ENCODE measurements at regions not wholly inside any gene's neighbourhood (a gene's known extent, or its start where the extent isn't known, plus 50 kb on each side); places are given as distances from the start of the nearest gene placed in this dataset.

- no peaks in the 10 kb centered on the region for H3K36me3 ChIP-seq (ENCODE audit: control insufficient read depth, insufficient read depth, low read length)
- WGBS (ENCODE audit: insufficient coverage, insufficient read length), result 100% methylated on average over 1 of the region's 18 CpGs
- no peaks in the 10 kb centered on the region for H3K27me3 ChIP-seq (ENCODE audit: control insufficient read depth, insufficient read depth, low read length)
- no peaks in the 10 kb centered on the region for H3K4me1 ChIP-seq (ENCODE audit: control insufficient read depth, insufficient read depth, low read length)
- DNase-seq (ENCODE audit: low read depth, low spot score), result no peak
- H3K9me3 ChIP-seq (ENCODE audit: control insufficient read depth, insufficient read depth, low read length), result no peaks in the 10 kb centered on the region
- H3K4me3 ChIP-seq (ENCODE audit: low read length), result no peak overlapping the region
- no peak overlapping the region for H3K27ac ChIP-seq (ENCODE audit: low read length)
Observed at GRCh38 chr16:9481747-9482730, 390.6 kb downstream of the HAPSTR1 start.

- no peaks in the 10 kb centered on the region for H3K36me3 ChIP-seq (ENCODE audit: control insufficient read depth, insufficient read depth, low read length)
- no CpG with 5 or more reads among the region's 3 CpGs for WGBS (ENCODE audit: insufficient coverage, insufficient read length)
- no peak overlapping the region for H3K27ac ChIP-seq (ENCODE audit: low read length)
- H3K9me3 ChIP-seq (ENCODE audit: control insufficient read depth, insufficient read depth, low read length), result no peaks in the 10 kb centered on the region
- H3K4me3 ChIP-seq (ENCODE audit: low read length), result no peak overlapping the region
- no peak for DNase-seq (ENCODE audit: low read depth, low spot score)
- no peaks in the 10 kb centered on the region for H3K27me3 ChIP-seq (ENCODE audit: control insufficient read depth, insufficient read depth, low read length)
- H3K4me1 ChIP-seq (ENCODE audit: control insufficient read depth, insufficient read depth, low read length), result no peaks in the 10 kb centered on the region
Observed at GRCh38 chr16:9484426-9484825, 393.0 kb downstream of the HAPSTR1 start.

- Histone ChIP-seq H3K4me1 (ENCODE audit: control insufficient read depth, insufficient read depth, low read length) (no peaks in the 10 kb centered on the region), H3K4me3 (ENCODE audit: low read length) (no peak overlapping the region), H3K9me3 (ENCODE audit: control insufficient read depth, insufficient read depth, low read length) (no peaks in the 10 kb centered on the region), H3K27ac (ENCODE audit: low read length) (no peak overlapping the region), H3K36me3 (ENCODE audit: control insufficient read depth, insufficient read depth, low read length) (no peaks in the 10 kb centered on the region), H3K27me3 (ENCODE audit: control insufficient read depth, insufficient read depth, low read length) (no peaks in the 10 kb centered on the region)
- DNase-seq (ENCODE audit: low read depth, low spot score), result no peak
- no CpG with 5 or more reads among the region's 5 CpGs for WGBS (ENCODE audit: insufficient coverage, insufficient read length)
Observed at GRCh38 chr16:9484881-9485280, 393.4 kb downstream of the HAPSTR1 start.

GRCh38 chr16:9489835-9490467, 398.5 kb downstream of the HAPSTR1 start:
- DNase-seq (ENCODE audit: low read depth, low spot score), result no peak
- Histone ChIP-seq H3K4me1 (ENCODE audit: control insufficient read depth, insufficient read depth, low read length) (no peaks in the 10 kb centered on the region), H3K36me3 (ENCODE audit: control insufficient read depth, insufficient read depth, low read length) (no peaks in the 10 kb centered on the region), H3K27ac (ENCODE audit: low read length) (no peak overlapping the region), H3K4me3 (ENCODE audit: low read length) (no peak overlapping the region), H3K27me3 (ENCODE audit: control insufficient read depth, insufficient read depth, low read length) (no peaks in the 10 kb centered on the region), H3K9me3 (ENCODE audit: control insufficient read depth, insufficient read depth, low read length) (peaks cover 2% of the 10 kb centered on the region; the same call in 1 of the 2 replicates)
- WGBS (ENCODE audit: insufficient coverage, insufficient read length), result no CpG with 5 or more reads among the region's 10 CpGs

- Histone ChIP-seq H3K4me3 (ENCODE audit: low read length) (no peak overlapping the region), H3K4me1 (ENCODE audit: control insufficient read depth, insufficient read depth, low read length) (peaks cover 3% of the 10 kb centered on the region), H3K36me3 (ENCODE audit: control insufficient read depth, insufficient read depth, low read length) (no peaks in the 10 kb centered on the region), H3K27me3 (ENCODE audit: control insufficient read depth, insufficient read depth, low read length) (no peaks in the 10 kb centered on the region), H3K9me3 (ENCODE audit: control insufficient read depth, insufficient read depth, low read length) (peaks cover 2% of the 10 kb centered on the region; the same call in 1 of the 2 replicates), H3K27ac (ENCODE audit: low read length) (no peak overlapping the region)
- no peak for DNase-seq (ENCODE audit: low read depth, low spot score)
- WGBS (ENCODE audit: insufficient coverage, insufficient read length), result no CpG with 5 or more reads among the region's 3 CpGs
Observed at GRCh38 chr16:9495824-9496223, 404.4 kb downstream of the HAPSTR1 start.

GRCh38 chr16:9497750-9498149, 406.3 kb downstream of the HAPSTR1 start:
- DNase-seq (ENCODE audit: low read depth, low spot score), result no peak
- peaks cover 3% of the 10 kb centered on the region for H3K4me1 ChIP-seq (ENCODE audit: control insufficient read depth, insufficient read depth, low read length)
- no peaks in the 10 kb centered on the region for H3K27me3 ChIP-seq (ENCODE audit: control insufficient read depth, insufficient read depth, low read length)
- H3K4me3 ChIP-seq (ENCODE audit: low read length), result no peak overlapping the region
- WGBS (ENCODE audit: insufficient coverage, insufficient read length), result no CpG with 5 or more reads among the region's 3 CpGs
- H3K9me3 ChIP-seq (ENCODE audit: control insufficient read depth, insufficient read depth, low read length), result no peaks in the 10 kb centered on the region
- no peaks in the 10 kb centered on the region for H3K36me3 ChIP-seq (ENCODE audit: control insufficient read depth, insufficient read depth, low read length)
- H3K27ac ChIP-seq (ENCODE audit: low read length), result no peak overlapping the region

- no CpG with 5 or more reads among the region's 1 CpG for WGBS (ENCODE audit: insufficient coverage, insufficient read length)
- no peak for DNase-seq (ENCODE audit: low read depth, low spot score)
Observed at GRCh38 chr16:9499941-9500593, 408.6 kb downstream of the HAPSTR1 start.

GRCh38 chr16:9500872-9501271, 409.4 kb downstream of the HAPSTR1 start:
- DNase-seq (ENCODE audit: low read depth, low spot score), result no peak
- no peaks in the 10 kb centered on the region for H3K9me3 ChIP-seq (ENCODE audit: control insufficient read depth, insufficient read depth, low read length)
- H3K36me3 ChIP-seq (ENCODE audit: control insufficient read depth, insufficient read depth, low read length), result no peaks in the 10 kb centered on the region
- WGBS (ENCODE audit: insufficient coverage, insufficient read length), result no CpG with 5 or more reads among the region's 2 CpGs
- H3K27me3 ChIP-seq (ENCODE audit: control insufficient read depth, insufficient read depth, low read length), result no peaks in the 10 kb centered on the region
- H3K4me1 ChIP-seq (ENCODE audit: control insufficient read depth, insufficient read depth, low read length), result peaks cover 3% of the 10 kb centered on the region
- no peak overlapping the region for H3K27ac ChIP-seq (ENCODE audit: low read length)
- H3K4me3 ChIP-seq (ENCODE audit: low read length), result no peak overlapping the region

More at GRCh38 chr16:9499941-9500593, 408.6 kb downstream of the HAPSTR1 start:
- Histone ChIP-seq H3K36me3 (ENCODE audit: control insufficient read depth, insufficient read depth, low read length) (no peaks in the 10 kb centered on the region), H3K4me1 (ENCODE audit: control insufficient read depth, insufficient read depth, low read length) (peaks cover 3% of the 10 kb centered on the region), H3K4me3 (ENCODE audit: low read length) (no peak overlapping the region), H3K27ac (ENCODE audit: low read length) (no peak overlapping the region), H3K27me3 (ENCODE audit: control insufficient read depth, insufficient read depth, low read length) (no peaks in the 10 kb centered on the region), H3K9me3 (ENCODE audit: control insufficient read depth, insufficient read depth, low read length) (no peaks in the 10 kb centered on the region)

GRCh38 chr16:9503251-9503984, 412.0 kb downstream of the HAPSTR1 start:
- Histone ChIP-seq H3K27ac (ENCODE audit: low read length) (no peak overlapping the region), H3K9me3 (ENCODE audit: control insufficient read depth, insufficient read depth, low read length) (no peaks in the 10 kb centered on the region), H3K4me3 (ENCODE audit: low read length) (no peak overlapping the region), H3K27me3 (ENCODE audit: control insufficient read depth, insufficient read depth, low read length) (no peaks in the 10 kb centered on the region), H3K4me1 (ENCODE audit: control insufficient read depth, insufficient read depth, low read length) (peaks cover 3% of the 10 kb centered on the region), H3K36me3 (ENCODE audit: control insufficient read depth, insufficient read depth, low read length) (no peaks in the 10 kb centered on the region)
- DNase-seq (ENCODE audit: low read depth, low spot score), result no peak
- WGBS (ENCODE audit: insufficient coverage, insufficient read length), result no CpG with 5 or more reads among the region's 3 CpGs
